Neural cell (in vitro differentiated cells): ENCODE measurements at regions not wholly inside any gene's neighbourhood (a gene's known extent, or its start where the extent isn't known, plus 50 kb on each side); places are given as distances from the start of the nearest gene placed in this dataset.

Experiments
- H2AFZ ChIP-seq: fragments of 200-600, 300-800 bp; sonication (generic), shearing (Covaris generic); 2 replicates; pipeline ENCODE4 v1.6.0; 2014; ENCODE audit warnings: low read depth, mild to moderate bottlenecking, antibody characterized with exemption, low read length, moderate library complexity
- H3F3A ChIP-seq: fragments of 200-600 bp; shearing (Covaris generic); 2 replicates; pipeline ENCODE4 v1.6.1; 2016; ENCODE audit warnings: mild to moderate bottlenecking, moderate library complexity, mixed read lengths, antibody characterized with exemption, low read length; ENCODE audit not compliant: insufficient read depth, poor library complexity, severe bottlenecking
- H3K27ac ChIP-seq: fragments of 200-600, 300-800 bp; sonication (generic), shearing (Covaris generic); 2 replicates; pipeline ENCODE4 v1.5.1; 2014; ENCODE audit warnings: mild to moderate bottlenecking, low read length, moderate library complexity
- H3K27me3 ChIP-seq: fragments of 300-800, 200-600 bp; sonication (generic), shearing (Covaris generic); 2 replicates; pipeline ENCODE4 v1.6.0; 2014; ENCODE audit warnings: mild to moderate bottlenecking, low read depth, low read length, moderate library complexity; ENCODE audit not compliant: insufficient read depth
- H3K36me3 ChIP-seq: fragments of 300-800, 200-600 bp; sonication (generic), shearing (Covaris generic); 2 replicates; pipeline ENCODE4 v1.5.1; 2014; ENCODE audit warnings: mild to moderate bottlenecking, antibody characterized with exemption, low read length, moderate library complexity; ENCODE audit not compliant: insufficient read depth
- H3K4me2 ChIP-seq: fragments of 300-800, 200-600 bp; sonication (generic), shearing (Covaris generic); 2 replicates; pipeline ENCODE4 v1.6.0; 2014; ENCODE audit warnings: mild to moderate bottlenecking, low read length
- H3K4me3 ChIP-seq: fragments of 300-800, 200-600 bp; sonication (generic), shearing (Covaris generic); 2 replicates; pipeline ENCODE4 v1.5.1; 2014; ENCODE audit warnings: mild to moderate bottlenecking, low read length, moderate library complexity
- H3K79me2 ChIP-seq: fragments of 200-600 bp; shearing (Covaris generic); replicated peaks from 2 replicates; pipeline ENCODE4 v1.6.0; 2014; ENCODE audit warnings: mild to moderate bottlenecking, low read length, moderate library complexity; ENCODE audit not compliant: insufficient read depth
- H3K9ac ChIP-seq: fragments of 300-800, 200-600 bp; sonication (generic), shearing (Covaris generic); 2 replicates; pipeline ENCODE4 v1.6.1; 2016; ENCODE audit warnings: mild to moderate bottlenecking, low read length, mixed read lengths
- H3K9me2 ChIP-seq: fragments of 200-600 bp; shearing (Covaris generic); 2 replicates; pipeline ENCODE4 v1.6.1; 2016; ENCODE audit warnings: mild to moderate bottlenecking, low read length, mixed read lengths; ENCODE audit not compliant: insufficient read depth
- H3K9me3 ChIP-seq: fragments of 200-600, 300-800 bp; sonication (generic), shearing (Covaris generic); 2 replicates; pipeline ENCODE4 v1.6.1; 2016; ENCODE audit warnings: mild to moderate bottlenecking, mixed run types, low read length, moderate library complexity, mixed read lengths
- H4K20me1 ChIP-seq: fragments of 200-600 bp; shearing (Covaris generic); 2 replicates; pipeline ENCODE4 v1.6.1; 2016; ENCODE audit warnings: mild to moderate bottlenecking, mixed run types; ENCODE audit not compliant: insufficient read depth
- CTCF ChIP-seq: fragments of 450-650 bp; IDR thresholded peaks from 2 replicates; pipeline ENCODE4 v1.5.1; 2014; ENCODE audit warnings: antibody characterized with exemption, mild to moderate bottlenecking, moderate library complexity; ENCODE audit not compliant: poor library complexity, severe bottlenecking
- EP300 ChIP-seq: fragments of 450-650 bp; conservative IDR thresholded peaks from 2 replicates; pipeline ENCODE4 v1.6.1; 2014; ENCODE audit warnings: antibody characterized with exemption, mild to moderate bottlenecking, moderate library complexity; ENCODE audit not compliant: poor library complexity, severe bottlenecking
- EZH2 ChIP-seq: fragments of 200-600, 300-800 bp; shearing (Covaris generic), sonication (generic); IDR thresholded peaks from 2 replicates; pipeline ENCODE4 v1.6.1; 2014; ENCODE audit warnings: antibody characterized with exemption, low read length, borderline replicate concordance, mild to moderate bottlenecking; ENCODE audit not compliant: insufficient read depth, poor library complexity, severe bottlenecking
- MXI1 ChIP-seq: fragments of 450-650 bp; conservative IDR thresholded peaks from 2 replicates; pipeline ENCODE4 v1.6.1; 2014; ENCODE audit warnings: antibody characterized with exemption, mild to moderate bottlenecking; ENCODE audit not compliant: poor library complexity, severe bottlenecking
- POLR2AphosphoS5 ChIP-seq: IDR thresholded peaks from 2 replicates; pipeline ENCODE4 v1.6.1; 2012
- RAD21 ChIP-seq: fragments of 450-650 bp; conservative IDR thresholded peaks from 2 replicates; pipeline ENCODE4 v1.6.1; 2014; ENCODE audit warnings: antibody characterized with exemption, mild to moderate bottlenecking, moderate library complexity
- REST ChIP-seq: IDR thresholded peaks from 2 replicates; pipeline ENCODE4 v1.6.1; 2012; ENCODE audit warnings: borderline replicate concordance
- SMC3 ChIP-seq: fragments of 450-650 bp; conservative IDR thresholded peaks from 2 replicates; pipeline ENCODE4 v1.6.1; 2014; ENCODE audit warnings: antibody characterized with exemption, mild to moderate bottlenecking, moderate library complexity; ENCODE audit not compliant: poor library complexity
- TAF1 ChIP-seq: IDR thresholded peaks from 2 replicates; pipeline ENCODE4 v1.6.1; 2012; ENCODE audit warnings: low read depth

- TF ChIP-seq CTCF (no peak), RAD21 (no peak), REST (no peak), POLR2AphosphoS5 (no peak), TAF1 (no peak), EP300 (no peak), SMC3 (no peak), MXI1 (no peak), EZH2 (no peak)
These were observed 119.3 kb upstream of the FOXN2 start for GRCh38 chr2:48195169-48195568.

GRCh38 chr2:48197618-48198017 is 116.9 kb upstream of the FOXN2 start:
- Histone ChIP-seq H3K9me3 (no peaks in the 10 kb centered on the region), H3K27me3 (no peaks in the 10 kb centered on the region), H4K20me1 (no peaks in the 10 kb centered on the region), H3K4me2 (no peak overlapping the region), H3K36me3 (no peaks in the 10 kb centered on the region), H3F3A (no peaks in the 10 kb centered on the region), H3K9ac (no peak overlapping the region), H3K27ac (no peak overlapping the region), H3K4me3 (no peak overlapping the region), H2AFZ (no peak overlapping the region), H3K79me2 (no peaks in the 10 kb centered on the region), H3K9me2 (no peaks in the 10 kb centered on the region)
- TF ChIP-seq MXI1 (no peak), CTCF (no peak), EP300 (no peak), SMC3 (no peak), TAF1 (no peak), EZH2 (no peak), POLR2AphosphoS5 (no peak), RAD21 (no peak), REST (no peak)

More at GRCh38 chr2:48195169-48195568, 119.3 kb upstream of the FOXN2 start:
- Histone ChIP-seq H3K4me2 (no peak overlapping the region), H3K4me3 (no peak overlapping the region), H3K27ac (no peak overlapping the region), H3F3A (no peaks in the 10 kb centered on the region), H3K9ac (no peak overlapping the region), H3K9me2 (no peaks in the 10 kb centered on the region), H3K79me2 (no peaks in the 10 kb centered on the region), H4K20me1 (no peaks in the 10 kb centered on the region), H2AFZ (no peak overlapping the region), H3K36me3 (no peaks in the 10 kb centered on the region), H3K27me3 (no peaks in the 10 kb centered on the region), H3K9me3 (no peaks in the 10 kb centered on the region)
